Ishikawa (cell line): ENCODE measurements at regions not wholly inside any gene's neighbourhood (a gene's known extent, or its start where the extent isn't known, plus 50 kb on each side); places are given as distances from the start of the nearest gene placed in this dataset.

Experiments used
- CEBPB ChIP-seq: IDR thresholded peaks from 2 replicates; pipeline ENCODE4 v1.6.1; 2012
- EGR1 ChIP-seq: IDR thresholded peaks from 2 replicates; pipeline ENCODE4 v1.6.1; 2012
- NFIC ChIP-seq: IDR thresholded peaks from 2 replicates; pipeline ENCODE4 v1.6.1; 2012

- no peak for TF ChIP-seq CEBPB
- no peak for TF ChIP-seq EGR1
- TF ChIP-seq NFIC: no peak
Observed at GRCh38 chr13:94902722-94903407, 190.5 kb upstream of the SOX21 start.
